CD4-positive, alpha-beta memory T cell (primary cell): ENCODE measurements at regions not wholly inside any gene's neighbourhood (a gene's known extent, or its start where the extent isn't known, plus 50 kb on each side); places are given as distances from the start of the nearest gene placed in this dataset.

Experiments
- CTCF ChIA-PET: fragments of 350-600 bp; sonication (Branson Sonifier 250); formaldehyde crosslinking; loops from one replicate; lab custom pipeline; 2021; ENCODE audit warnings: inconsistent platforms; ENCODE audit not compliant: partially characterized antibody; lab: Charles Lee
- POLR2A ChIA-PET: fragments of 350-600 bp; sonication (Branson Sonifier 250); formaldehyde crosslinking; loops from one replicate; lab custom pipeline; 2021; ENCODE audit not compliant: partially characterized antibody; lab: Charles Lee
- DNase-seq, 5 donors: peaks; one replicate each; pipeline versions ENCODE4 v3.0.0 to v3.0.0-alpha.2; 2020 to 2022; ENCODE audit warnings: mixed read lengths in 1 of 5
- H3K27ac ChIP-seq: one replicate; pipeline ENCODE4 v1.7.0; 2013; ENCODE audit warnings: low read depth, low read length
- H3K27me3 ChIP-seq: 2 replicates; pipeline ENCODE4 v1.7.0; 2013; ENCODE audit warnings: mild to moderate bottlenecking, low read length, moderate library complexity; ENCODE audit not compliant: insufficient read depth
- H3K36me3 ChIP-seq: 2 replicates; pipeline ENCODE4 v1.7.0; 2013; ENCODE audit warnings: mild to moderate bottlenecking, low read length, moderate library complexity; ENCODE audit not compliant: insufficient read depth
- H3K4me1 ChIP-seq: 2 replicates; pipeline ENCODE4 v1.7.0; 2013; ENCODE audit warnings: mild to moderate bottlenecking, low read length, moderate library complexity; ENCODE audit not compliant: insufficient read depth
- H3K4me3 ChIP-seq, 2 donors: one replicate each; pipeline ENCODE4 v1.7.0; 2013; ENCODE audit warnings: low read length in 2 of 2, mild to moderate bottlenecking in 1 of 2
- H3K9me3 ChIP-seq, 2 donors: one replicate each; pipeline ENCODE4 v1.7.0; 2013; ENCODE audit warnings: low read length in 2 of 2, control low read depth in 1 of 2; ENCODE audit not compliant: control insufficient read depth in 1 of 2
- H3K27ac Mint-ChIP-seq, 7 donors: one replicate each; pipeline ENCODE4 v1.8.0; 2020 to 2021; ENCODE audit warnings: mixed read lengths in 7 of 7, mild to moderate bottlenecking in 6 of 7, inconsistent platforms in 3 of 7, moderate library complexity in 3 of 7
- H3K27me3 Mint-ChIP-seq, 2 donors: one replicate each; pipeline ENCODE4 v1.8.0; 2020 to 2021; ENCODE audit warnings: mixed read lengths in 2 of 2
- H3K36me3 Mint-ChIP-seq, 2 donors: one replicate each; pipeline ENCODE4 v1.8.0; 2020 to 2021; ENCODE audit warnings: mixed read lengths in 2 of 2, inconsistent platforms in 1 of 2, mild to moderate bottlenecking in 1 of 2
- H3K4me1 Mint-ChIP-seq, 4 donors: one replicate each; pipeline ENCODE4 v1.8.0; 2020 to 2021; ENCODE audit warnings: mixed read lengths in 4 of 4, mild to moderate bottlenecking in 1 of 4
- H3K4me3 Mint-ChIP-seq, 8 donors: one replicate each; pipeline ENCODE4 v1.8.0; 2020 to 2021; ENCODE audit warnings: mixed read lengths in 8 of 8, mild to moderate bottlenecking in 7 of 8, moderate library complexity in 6 of 8, inconsistent platforms in 3 of 8
- H3K9me3 Mint-ChIP-seq, 8 donors: one replicate each; pipeline ENCODE4 v1.8.0; 2020 to 2021; ENCODE audit warnings: mixed read lengths in 8 of 8, mild to moderate bottlenecking in 5 of 8, inconsistent platforms in 3 of 8, moderate library complexity in 1 of 8
- intact Hi-C: fragments of 100-400 bp; cut with micrococcal nuclease; formaldehyde crosslinking; loops from one replicate; pipeline ENCODE4 v1.15.1; 2023

DNA sequence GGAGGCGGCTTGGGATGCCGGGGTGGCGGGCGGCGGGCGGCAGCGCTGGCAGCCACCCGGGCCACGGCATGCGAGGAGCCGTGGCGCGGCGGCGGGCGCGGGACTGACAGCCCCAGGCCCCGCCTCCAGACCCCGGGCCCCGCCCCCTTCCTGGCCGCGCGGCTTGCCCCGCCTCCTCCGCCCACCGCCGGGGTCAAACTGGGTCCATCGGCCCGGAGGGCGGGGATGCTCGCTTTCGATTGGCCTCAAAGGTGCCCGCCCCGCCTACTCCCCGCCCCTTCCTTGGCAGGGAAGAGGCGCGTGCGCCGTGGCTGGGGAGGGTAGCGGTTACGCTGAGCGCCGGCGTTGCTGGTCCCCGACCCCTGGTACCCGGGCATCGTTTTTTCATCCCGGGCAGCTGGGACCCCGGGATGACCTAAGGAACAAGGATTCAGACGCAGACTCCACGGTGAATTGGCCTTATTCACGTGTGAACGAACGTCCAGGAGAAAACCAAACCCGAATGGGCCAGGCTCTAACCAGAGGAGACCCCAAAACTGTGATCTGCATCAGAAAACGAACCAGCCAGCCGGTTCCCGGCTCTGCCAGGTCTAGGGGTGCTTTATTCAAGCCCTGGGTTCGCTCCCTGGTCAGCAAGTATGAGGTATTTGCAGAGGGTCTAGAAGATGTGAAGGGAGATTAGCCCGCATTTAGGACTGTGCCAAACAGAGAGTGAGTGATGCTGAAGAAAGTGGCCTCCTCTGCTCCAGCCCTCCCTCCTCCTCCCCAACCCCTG, 117.2 kb upstream of the GUCA2B start:
- H3K36me3 ChIP-seq, result no peaks in the 10 kb centered on the region
- POLR2A ChIA-PET, result interaction anchor here (1.0 to 3.1 kb wide), 5 partner anchors 116 to 230 kb away, joined by 3 to 15 read pairs (median 9); no protein-coding TSS in a partner anchor
- peak overlapping the region; percentile 67 to 71 for H3K4me3 ChIP-seq
- Mint-ChIP-seq H3K9me3 (peaks cover 0 to 4% (median 0%) of the 10 kb centered on the region in 8 donors), H3K36me3 (peaks cover 2 to 4% of the 10 kb centered on the region in 2 donors), H3K27me3 (no peaks in the 10 kb centered on the region), H3K27ac (peak overlapping the region in 5 of 7 donors; percentile 31 to 85 (median 72)), H3K4me1 (peaks cover 28 to 47% (median 35%) of the 10 kb centered on the region in 4 donors), H3K4me3 (peak overlapping the region; percentile 80 to 85 (median 84))
- DNase-seq, result peak; percentile 95 to 98 (median 96)
- CTCF ChIA-PET, result interaction anchor here (1.5 kb wide), 1 partner anchor 116 kb away, joined by 8 read pairs; no protein-coding TSS in a partner anchor
- H3K27ac ChIP-seq, result peak overlapping the region; percentile 40
- H3K27me3 ChIP-seq, result no peaks in the 10 kb centered on the region
- no peaks in the 10 kb centered on the region for H3K9me3 ChIP-seq
- peaks cover 39% of the 10 kb centered on the region for H3K4me1 ChIP-seq
- intact Hi-C loops, result loop anchor here (1.0 to 10.0 kb wide), 6 partner anchors 120 to 461 kb away; partner anchors contain the start of gene FOXJ3

DNA sequence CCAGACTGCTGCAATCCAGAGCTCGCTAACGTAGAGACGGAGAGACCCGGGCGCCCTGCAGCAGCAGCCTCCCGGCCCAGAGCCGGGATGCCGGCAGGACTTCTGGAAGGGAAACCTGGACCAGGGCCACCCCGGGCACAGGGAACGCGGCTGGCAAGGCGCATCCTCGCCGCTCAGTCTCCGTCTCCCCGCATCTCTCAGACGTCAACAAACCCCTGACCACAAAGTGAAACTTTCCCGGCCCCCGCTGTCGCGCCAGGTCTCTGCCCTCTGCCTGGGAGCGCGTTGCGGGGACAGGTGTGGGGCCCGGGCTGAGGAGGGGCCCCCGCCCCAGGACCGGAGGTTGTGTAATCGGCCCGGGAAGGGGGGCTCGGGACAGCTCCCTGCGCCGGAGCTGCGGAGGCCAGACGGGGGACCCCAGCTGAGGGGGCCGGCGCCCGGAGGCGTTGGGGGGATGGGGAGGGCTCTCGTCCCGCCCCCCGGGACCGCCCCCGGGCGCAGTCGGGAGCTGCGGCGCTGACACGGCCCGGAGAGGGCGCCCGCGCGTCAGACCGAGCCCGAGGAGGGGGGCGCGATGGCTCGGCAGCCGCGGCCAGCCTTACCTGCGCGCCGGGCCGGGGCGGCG, 116.6 kb upstream of the HIVEP3 start:
- Histone ChIP-seq H3K36me3 (no peaks in the 10 kb centered on the region), H3K9me3 (no peaks in the 10 kb centered on the region), H3K4me1 (peaks cover 41% of the 10 kb centered on the region), H3K27ac (peak overlapping the region; percentile 57), H3K27me3 (no peaks in the 10 kb centered on the region), H3K4me3 (peak overlapping the region; percentile 42 to 71)
- Mint-ChIP-seq H3K4me1 (peaks cover 30 to 54% (median 37%) of the 10 kb centered on the region in 4 donors), H3K27ac (peak overlapping the region; percentile 76 to 89 (median 85)), H3K36me3 (peaks cover 2 to 4% of the 10 kb centered on the region in 2 donors), H3K9me3 (peaks cover 0 to 4% (median 0%) of the 10 kb centered on the region in 8 donors), H3K27me3 (no peaks in the 10 kb centered on the region), H3K4me3 (peak overlapping the region; percentile 82 to 92 (median 88))
- CTCF ChIA-PET, result interaction anchor here (0.8 to 2.2 kb wide), 6 partner anchors 20 to 143 kb away, joined by 3 to 11 read pairs (median 6); no protein-coding TSS in a partner anchor
- DNase-seq, result peak in 3 of 5 donors; percentile 48 to 81 (median 54)
- POLR2A ChIA-PET, result interaction anchor here (1.0 to 3.1 kb wide), 7 partner anchors 80 to 421 kb away, joined by 3 to 15 read pairs (median 4); partner anchors contain the start of gene PPCS
- intact Hi-C loops, result loop anchor here (1.0 to 10.0 kb wide), 6 partner anchors 119 to 461 kb away; partner anchors contain the start of gene FOXJ3

DNA sequence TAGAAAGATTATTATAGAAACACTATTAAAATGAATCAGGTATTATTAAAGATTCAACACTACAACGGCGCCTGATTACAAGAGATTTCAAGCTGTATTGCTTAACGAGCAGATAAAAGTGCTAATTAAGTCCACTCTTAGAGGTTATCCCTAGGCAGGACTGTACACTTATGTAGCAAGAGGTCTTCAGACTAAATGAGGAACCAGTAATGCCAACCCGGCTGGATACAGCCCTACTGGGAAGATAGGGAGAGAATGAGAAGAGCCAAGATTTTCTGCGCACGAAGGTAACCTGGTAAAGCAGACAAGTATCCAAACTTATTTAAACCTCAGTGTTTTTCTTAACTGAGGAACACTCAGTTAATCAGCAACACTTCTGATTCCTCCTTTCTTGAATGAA, 115.7 kb upstream of the HIVEP3 start:
- H3K4me1 ChIP-seq, result peaks cover 41% of the 10 kb centered on the region
- ChIA-PET CTCF (interaction anchor here (0.7 to 2.2 kb wide), 7 partner anchors 20 to 142 kb away, joined by 3 to 11 read pairs (median 4); no protein-coding TSS in a partner anchor), POLR2A (interaction anchor here (1.1 to 3.1 kb wide), 5 partner anchors 79 to 422 kb away, joined by 3 to 15 read pairs (median 9); partner anchors contain the start of gene PPCS)
- Mint-ChIP-seq H3K27me3 (no peaks in the 10 kb centered on the region), H3K4me1 (peaks cover 31 to 57% (median 38%) of the 10 kb centered on the region in 4 donors), H3K9me3 (peaks cover 0 to 4% (median 0%) of the 10 kb centered on the region in 8 donors), H3K27ac (peak overlapping the region; percentile 19 to 89 (median 84)), H3K36me3 (peaks cover 2 to 4% of the 10 kb centered on the region in 2 donors), H3K4me3 (peak overlapping the region; percentile 82 to 92 (median 88))
- intact Hi-C loops, result loop anchor here (2.0 to 10.0 kb wide), 4 partner anchors 144 to 460 kb away; partner anchors contain the start of gene FOXJ3
- H3K4me3 ChIP-seq, result no peak overlapping the region
- H3K9me3 ChIP-seq, result no peaks in the 10 kb centered on the region
- no peaks in the 10 kb centered on the region for H3K36me3 ChIP-seq
- H3K27ac ChIP-seq, result no peak overlapping the region
- DNase-seq, result no peak
- H3K27me3 ChIP-seq, result no peaks in the 10 kb centered on the region

GRCh38 chr1:42033629-42034028, 114.9 kb upstream of the HIVEP3 start:
- intact Hi-C loops, result loop anchor here (2.0 to 10.0 kb wide), 4 partner anchors 143 to 459 kb away; partner anchors contain the start of gene FOXJ3
- CTCF ChIA-PET, result interaction anchor here (0.7 to 2.2 kb wide), 2 partner anchors 118 to 142 kb away, joined by 4 to 8 read pairs; no protein-coding TSS in a partner anchor
- peak overlapping the region in 3 of 7 donors; percentile 38 to 85 (median 41) for H3K27ac Mint-ChIP-seq

DNA sequence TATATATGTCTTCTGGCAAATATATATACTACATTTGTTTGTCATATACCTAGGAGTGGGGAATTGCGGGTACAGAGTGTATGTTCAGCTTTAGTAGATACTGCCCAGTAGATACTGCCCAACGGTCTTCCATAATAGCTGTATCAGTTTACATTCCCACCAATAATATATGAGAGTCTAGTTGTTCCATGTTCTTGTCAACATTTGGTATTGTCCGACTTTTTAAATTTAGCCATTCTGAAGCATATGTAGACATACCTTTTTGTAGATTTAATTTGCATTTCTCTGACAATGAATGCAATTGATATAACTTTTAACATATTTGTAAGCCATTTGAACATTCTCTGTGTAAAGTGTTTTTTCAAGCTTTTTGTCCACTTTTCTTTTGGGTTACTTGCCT, 99.0 kb upstream of the HIVEP3 start:
- no peak for DNase-seq
- intact Hi-C loops, result no loop called here
- no peaks in the 10 kb centered on the region for H3K27me3 ChIP-seq
- H3K27me3 Mint-ChIP-seq, result no peaks in the 10 kb centered on the region
- CTCF ChIA-PET, result no interaction called here
- H3K36me3 Mint-ChIP-seq, result peaks cover 0 to 9% of the 10 kb centered on the region in 2 donors
- POLR2A ChIA-PET, result no interaction called here
- no peak overlapping the region for H3K4me3 Mint-ChIP-seq
- H3K27ac Mint-ChIP-seq, result no peak overlapping the region
- H3K27ac ChIP-seq, result no peak overlapping the region
- no peaks in the 10 kb centered on the region for H3K36me3 ChIP-seq
- H3K9me3 Mint-ChIP-seq, result peaks cover 0 to 1% (median 0%) of the 10 kb centered on the region in 8 donors
- H3K4me3 ChIP-seq, result no peak overlapping the region
- peaks cover 24 to 34% (median 30%) of the 10 kb centered on the region in 4 donors for H3K4me1 Mint-ChIP-seq
- no peaks in the 10 kb centered on the region for H3K9me3 ChIP-seq
- peaks cover 14% of the 10 kb centered on the region for H3K4me1 ChIP-seq

More at GRCh38 chr1:42033629-42034028, 114.9 kb upstream of the HIVEP3 start:
- Mint-ChIP-seq H3K27me3 (no peaks in the 10 kb centered on the region), H3K4me3 (peak overlapping the region in 3 of 8 donors; percentile 1 to 92 (median 14)), H3K4me1 (peaks cover 33 to 57% (median 38%) of the 10 kb centered on the region in 4 donors), H3K9me3 (peaks cover 0 to 4% (median 0%) of the 10 kb centered on the region in 8 donors), H3K36me3 (peaks cover 2 to 4% of the 10 kb centered on the region in 2 donors)
- Histone ChIP-seq H3K9me3 (no peaks in the 10 kb centered on the region), H3K36me3 (no peaks in the 10 kb centered on the region), H3K27ac (no peak overlapping the region), H3K27me3 (no peaks in the 10 kb centered on the region), H3K4me3 (no peak overlapping the region), H3K4me1 (peaks cover 41% of the 10 kb centered on the region)
- no peak for DNase-seq
- POLR2A ChIA-PET, result interaction anchor here (1.7 to 3.1 kb wide), 2 partner anchors 114 to 423 kb away, joined by 3 to 13 read pairs; partner anchors contain the start of gene PPCS

GRCh38 chr1:42017259-42017658, 98.5 kb upstream of the HIVEP3 start:
- H3K27ac Mint-ChIP-seq, result no peak overlapping the region
- CTCF ChIA-PET, result no interaction called here
- H3K36me3 Mint-ChIP-seq, result peaks cover 0 to 9% of the 10 kb centered on the region in 2 donors
- Histone ChIP-seq H3K4me1 (peaks cover 14% of the 10 kb centered on the region), H3K27me3 (no peaks in the 10 kb centered on the region), H3K36me3 (no peaks in the 10 kb centered on the region), H3K4me3 (no peak overlapping the region), H3K9me3 (no peaks in the 10 kb centered on the region), H3K27ac (no peak overlapping the region)
- no peaks in the 10 kb centered on the region for H3K27me3 Mint-ChIP-seq
- H3K9me3 Mint-ChIP-seq, result peaks cover 0 to 1% (median 0%) of the 10 kb centered on the region in 8 donors
- intact Hi-C loops, result no loop called here
- no peak for DNase-seq
- no peak overlapping the region for H3K4me3 Mint-ChIP-seq
- peaks cover 24 to 32% (median 30%) of the 10 kb centered on the region in 4 donors for H3K4me1 Mint-ChIP-seq
- POLR2A ChIA-PET, result no interaction called here
